GM20000 (cell line): ENCODE measurements at regions not wholly inside any gene's neighbourhood (a gene's known extent, or its start where the extent isn't known, plus 50 kb on each side); places are given as distances from the start of the nearest gene placed in this dataset.
"Not testable (repeated sequence)": the region's sequence is repeated elsewhere in the genome, so short reads cannot be mapped to it uniquely, and the experiment has no call there.

Experiments
- DNase-seq: peaks from one replicate; pipeline ENCODE4 v3.0.0; 2012; ENCODE audit warnings: low spot score
- CTCF ChIP-seq: IDR thresholded peaks from 2 replicates; pipeline ENCODE4 v1.5.1; 2012; ENCODE audit warnings: mild to moderate bottlenecking, control low read depth; ENCODE audit errors: extremely low read depth, missing control alignments

GRCh38 chr14:61609884-61610283 lies 85.4 kb upstream of the HIF1A start:
- DNase-seq, result no peak
- no peak for TF ChIP-seq CTCF

- TF ChIP-seq CTCF, result no peak
- DNase-seq, result no peak
These were observed 84.4 kb upstream of the HIF1A start for GRCh38 chr14:61610900-61611299.

GRCh38 chr14:61611880-61612630 lies 83.3 kb upstream of the HIF1A start:
- TF ChIP-seq CTCF, result no peak
- no peak for DNase-seq

GRCh38 chr14:61613006-61613405 lies 82.3 kb upstream of the HIF1A start:
- not testable (repeated sequence) for DNase-seq

- no peak for TF ChIP-seq CTCF
- no peak for DNase-seq
These were observed 80.6 kb upstream of the HIF1A start for GRCh38 chr14:61614693-61615092.

GRCh38 chr14:61615743-61616523 lies 79.4 kb upstream of the HIF1A start:
- no peak for DNase-seq
- TF ChIP-seq CTCF, result no peak

GRCh38 chr14:61616524-61617185 lies 78.7 kb upstream of the HIF1A start:
- TF ChIP-seq CTCF, result no peak
- DNase-seq, result no peak
